NCI-H446 (cell line): ENCODE measurements at regions not wholly inside any gene's neighbourhood (a gene's known extent, or its start where the extent isn't known, plus 50 kb on each side); places are given as distances from the start of the nearest gene placed in this dataset.
"Not testable (repeated sequence)": the region's sequence is repeated elsewhere in the genome, so short reads cannot be mapped to it uniquely, and the experiment has no call there.

Source experiments
- DNase-seq, 2 experiments: peaks; one replicate each; lab custom pipeline; 2025; lab: John Stamatoyannopoulos, UW

DNA sequence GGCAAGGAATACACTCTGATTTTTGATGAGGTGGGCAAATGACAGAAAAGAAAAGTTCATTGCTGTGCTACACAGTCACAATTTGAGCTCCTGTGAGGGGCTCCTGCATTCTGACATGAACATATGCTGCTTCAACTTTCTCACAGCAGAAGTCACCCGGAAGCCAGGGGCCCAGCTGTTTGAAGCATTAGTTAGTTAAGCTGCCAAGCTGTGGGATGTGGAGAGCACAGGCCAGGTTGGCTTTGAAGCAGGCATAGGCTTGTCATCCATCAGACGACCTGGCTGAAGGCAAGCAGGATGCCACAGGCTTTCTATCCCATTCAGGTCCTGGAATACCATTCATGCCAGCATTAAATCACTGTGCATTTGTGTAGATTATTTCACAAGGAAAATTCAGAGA lies 63.1 kb downstream of the MTNR1B start:
- peak; percentile 54 to 81 for DNase-seq

DNA sequence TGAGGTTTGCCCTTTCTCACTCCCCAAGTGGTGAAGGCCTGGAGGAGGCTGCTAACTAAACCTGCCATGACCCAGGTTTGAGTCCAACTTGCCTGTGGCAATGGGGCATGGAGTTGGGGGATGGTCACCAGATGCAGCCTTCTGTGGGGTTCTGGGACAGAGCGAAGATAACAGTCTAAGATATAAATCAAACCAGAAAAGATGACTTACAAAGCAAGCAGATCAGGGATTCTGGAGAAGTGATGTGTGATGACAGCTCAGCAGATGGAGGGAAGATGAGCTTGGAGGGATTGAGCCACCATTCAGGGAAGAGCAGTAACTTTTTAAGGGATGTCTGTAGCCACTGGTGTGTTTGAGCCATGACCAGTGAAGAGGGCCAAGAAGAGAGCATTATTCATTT lies 63.6 kb downstream of the MTNR1B start:
- DNase-seq, result peak in 1 of 2 experiments; percentile 31

DNA sequence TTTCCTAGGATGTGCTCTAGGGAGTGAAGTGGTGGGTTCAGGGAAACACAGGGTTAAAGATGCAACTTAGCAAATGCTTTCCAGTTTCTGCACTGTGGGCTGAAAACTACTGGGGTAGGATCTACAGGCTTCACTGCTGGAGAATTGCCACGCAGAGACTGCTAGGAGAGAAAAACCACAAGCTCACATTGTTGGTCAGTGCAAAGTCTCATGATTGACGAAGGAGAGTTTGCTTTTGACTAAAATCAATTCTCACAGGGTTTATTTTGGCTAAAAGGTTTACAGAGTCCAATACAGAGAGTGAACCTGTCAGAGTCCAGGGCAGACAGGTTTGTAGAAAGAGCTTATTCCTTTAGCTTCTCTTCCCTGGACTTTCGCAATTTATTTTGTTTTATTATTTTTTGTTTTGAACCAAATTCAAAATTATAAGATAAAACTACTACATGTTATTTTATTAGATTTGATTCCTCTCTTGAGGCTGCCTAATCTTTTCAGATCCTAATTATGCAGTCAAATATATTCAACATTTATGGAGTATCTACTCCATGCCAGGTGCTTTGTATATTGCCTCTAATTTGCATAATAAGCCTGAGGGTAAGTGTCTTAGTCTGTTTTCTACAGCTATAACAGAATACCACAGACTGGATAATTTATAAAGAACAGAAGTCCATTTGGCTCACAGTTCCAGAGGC lies 64.7 kb downstream of the MTNR1B start:
- DNase-seq, result peak in 1 of 2 experiments; percentile 14

DNA sequence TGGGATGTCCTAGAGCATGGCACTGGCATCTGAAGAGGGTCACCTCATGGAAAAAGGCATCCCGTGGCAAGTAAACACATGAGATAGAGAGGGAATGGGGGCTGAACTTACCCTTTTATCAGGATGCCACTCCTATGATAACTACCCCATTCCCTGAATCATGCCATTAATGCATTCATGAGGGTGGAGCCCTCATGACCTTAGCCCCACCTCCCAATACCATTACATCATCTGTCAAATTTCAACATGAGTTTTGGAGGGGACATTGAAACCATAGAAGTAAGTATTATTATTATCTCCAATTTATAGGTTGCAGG lies 65.2 kb downstream of the MTNR1B start:
- no peak for DNase-seq

DNA sequence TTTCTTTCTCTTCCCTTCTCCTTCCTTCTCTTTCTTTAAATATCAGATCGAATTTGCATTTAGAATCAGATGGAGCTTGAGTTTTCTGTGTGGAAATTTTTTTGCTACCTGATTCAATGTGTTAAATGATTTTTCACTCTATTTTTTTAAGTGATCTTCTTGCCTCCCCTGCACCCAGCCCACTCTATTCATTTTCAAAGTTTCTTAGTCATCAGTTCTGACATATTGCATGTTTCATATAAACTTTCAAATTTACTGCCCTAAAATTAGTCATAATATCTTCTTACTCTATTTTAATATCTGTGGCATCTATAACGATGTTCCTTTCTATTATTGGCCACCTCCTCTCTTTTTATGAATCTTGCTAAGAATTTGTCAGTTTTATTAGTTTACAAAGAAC lies 69.1 kb downstream of the MTNR1B start:
- no peak for DNase-seq

GRCh38 chr11:93039531-93040240 lies 70.2 kb downstream of the MTNR1B start:
- no peak for DNase-seq

- DNase-seq, result no peak
Observed at GRCh38 chr11:93041682-93042081, 72.2 kb downstream of the MTNR1B start.

- not testable (repeated sequence) for DNase-seq
Observed at GRCh38 chr11:93043186-93043585, 73.7 kb downstream of the MTNR1B start.

DNA sequence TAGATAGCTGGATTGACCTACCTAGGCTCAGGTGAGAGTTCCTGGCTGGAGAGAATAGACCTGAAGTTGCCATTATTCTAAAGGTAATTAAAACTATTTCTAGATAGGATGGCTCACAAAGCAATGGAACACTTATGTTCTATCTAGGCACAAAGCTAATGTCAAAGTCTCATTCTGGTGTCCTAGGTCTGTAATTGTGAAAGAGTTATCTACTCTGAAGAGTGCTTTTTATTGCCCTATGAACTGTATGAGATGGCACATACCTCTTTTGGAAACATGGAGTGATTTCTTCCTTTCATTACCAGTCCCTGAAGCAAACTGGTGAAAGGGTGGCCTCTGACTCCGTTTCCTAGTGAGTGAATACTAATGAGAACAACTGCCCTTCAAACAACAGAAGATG lies 80.3 kb downstream of the MTNR1B start:
- no peak for DNase-seq

- DNase-seq, result no peak
Observed at GRCh38 chr11:93051186-93051585, 81.7 kb downstream of the MTNR1B start.

DNA sequence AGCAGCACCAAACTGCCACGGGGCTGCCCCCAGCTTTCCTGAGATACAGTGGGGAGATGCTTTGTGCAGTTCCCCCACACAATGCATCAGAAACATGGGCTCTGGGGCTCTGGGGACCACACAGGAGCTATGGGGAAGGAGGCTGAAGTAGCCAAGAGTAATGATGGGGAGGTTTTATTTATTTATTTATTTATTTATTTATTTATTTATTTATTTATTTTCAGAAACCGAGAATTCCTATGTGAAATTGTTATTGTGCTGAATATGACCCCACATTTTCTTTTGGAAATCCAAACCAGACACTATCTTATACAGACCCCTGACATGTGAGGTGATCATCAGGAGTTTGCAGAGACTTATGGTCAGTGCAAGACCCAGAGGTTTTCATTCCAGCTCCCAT lies 84.4 kb downstream of the MTNR1B start:
- DNase-seq, result no peak

GRCh38 chr11:93054279-93054678 lies 84.8 kb downstream of the MTNR1B start:
- DNase-seq, result no peak

GRCh38 chr11:93054881-93055280 lies 85.4 kb downstream of the MTNR1B start:
- peak in 1 of 2 experiments; percentile 52 for DNase-seq

DNA sequence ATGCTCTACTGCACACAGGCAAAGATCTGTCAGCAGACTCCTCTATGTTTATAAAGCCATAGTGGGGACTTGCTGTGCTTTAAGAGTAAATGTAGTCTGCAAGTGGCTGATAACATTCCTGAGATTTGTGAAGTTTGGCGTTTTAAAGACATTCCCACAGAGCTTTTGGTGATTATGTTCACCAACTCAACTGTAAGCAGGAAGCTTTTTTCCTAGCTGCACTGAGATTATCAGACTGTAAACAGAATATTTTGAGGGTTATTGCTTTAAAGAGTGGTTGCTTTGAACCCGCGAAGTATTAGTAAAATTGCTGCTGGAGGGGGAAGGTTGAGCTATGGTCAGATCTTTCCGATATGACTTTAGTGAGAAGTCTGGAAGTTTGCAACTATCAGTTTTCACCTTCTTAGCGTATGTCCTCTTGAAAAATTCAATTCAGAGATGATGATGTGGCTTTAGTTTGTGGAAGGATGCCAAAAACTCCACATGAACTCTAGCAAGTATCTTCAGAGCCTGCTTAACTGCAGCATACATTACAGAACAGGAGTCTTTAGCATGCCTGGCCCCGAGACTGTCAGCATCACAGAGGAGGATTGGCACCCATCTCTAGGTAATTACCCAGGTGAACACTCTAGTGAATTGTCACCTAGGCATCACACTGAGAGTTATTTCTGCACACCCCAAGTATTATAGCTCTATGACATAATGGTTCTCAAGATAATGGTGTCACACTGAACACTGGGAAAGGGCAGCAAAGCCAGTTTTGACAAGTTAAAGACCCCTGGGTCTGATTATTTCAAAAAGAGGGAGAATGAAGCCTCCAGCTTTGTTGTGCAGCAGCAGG lies 89.9 kb downstream of the MTNR1B start:
- peak; percentile 20 to 51 for DNase-seq

GRCh38 chr11:93063086-93063485 lies 93.6 kb downstream of the MTNR1B start:
- DNase-seq, result no peak

DNA sequence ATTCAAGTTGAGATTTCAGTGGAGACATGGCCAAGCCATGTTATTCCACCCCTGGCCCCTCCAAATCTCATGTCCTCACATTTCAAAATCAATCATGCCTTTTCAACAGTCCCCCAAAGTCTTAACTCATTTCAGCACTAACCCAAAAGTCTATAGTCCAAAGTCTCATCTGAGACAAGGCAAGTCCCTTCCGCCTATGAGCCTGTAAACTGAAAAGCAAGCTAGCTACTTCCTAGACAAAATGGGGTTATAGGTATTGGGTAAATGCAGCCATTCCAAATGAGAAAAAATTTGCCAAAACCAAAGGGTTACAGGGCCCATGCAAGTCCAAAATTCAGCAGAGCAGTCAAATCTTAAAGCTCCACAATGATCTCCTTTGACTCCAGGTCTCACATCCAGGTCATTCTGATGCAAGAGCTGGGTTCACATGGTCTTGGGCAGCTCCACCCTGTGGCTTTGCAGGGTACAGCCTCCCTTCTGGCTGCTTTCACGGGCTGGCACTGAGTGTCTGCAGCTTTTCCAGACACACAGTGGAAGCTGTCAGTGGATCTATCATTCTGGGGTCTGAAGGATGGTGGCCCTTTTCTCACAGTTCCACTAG lies 95.7 kb downstream of the MTNR1B start:
- not testable (repeated sequence) for DNase-seq

DNA sequence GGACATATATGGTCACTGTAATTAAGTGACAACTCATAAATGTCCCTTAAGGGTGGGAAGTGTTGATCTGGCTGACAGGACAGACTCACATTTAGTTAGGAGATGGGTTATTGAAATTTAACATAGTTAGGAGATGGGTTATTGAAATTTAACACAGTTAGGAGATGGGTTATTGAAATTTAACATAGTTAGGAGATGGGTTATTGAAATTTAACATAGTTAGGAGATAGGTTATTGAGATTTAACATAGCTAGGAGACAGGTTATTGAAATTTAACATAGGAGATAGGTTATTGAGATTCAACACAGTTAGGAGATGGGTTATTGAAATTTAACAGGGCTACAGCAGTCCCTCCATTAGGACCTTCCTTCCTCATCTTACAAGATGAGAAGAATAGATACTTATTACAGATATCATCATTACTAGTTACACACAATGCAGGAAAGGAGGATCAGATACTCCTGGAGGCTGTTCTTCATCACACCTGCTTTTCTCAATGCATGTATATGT lies 98.5 kb downstream of the MTNR1B start:
- DNase-seq, result no peak

- peak; percentile 22 to 27 for DNase-seq
Observed at GRCh38 chr11:93072229-93072914, 102.9 kb downstream of the MTNR1B start.

DNA sequence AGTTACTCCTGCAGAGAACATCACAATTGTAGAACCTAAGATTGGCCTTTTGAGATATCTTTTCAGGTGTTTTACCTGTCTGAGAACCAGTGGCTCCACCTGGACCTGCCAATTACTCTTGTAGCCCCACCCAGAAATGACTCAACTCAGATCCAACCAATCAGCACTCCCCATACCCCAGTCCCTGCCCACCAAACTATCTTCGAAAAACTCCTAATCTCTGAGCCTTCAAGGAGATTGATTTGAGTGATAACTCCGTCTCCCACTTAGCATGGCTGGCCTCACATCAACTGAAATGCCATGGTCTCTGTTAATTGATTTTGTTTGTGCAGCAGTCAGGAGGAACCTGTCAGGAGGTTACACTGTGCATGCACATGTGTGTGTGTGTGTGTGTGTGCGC lies 103.6 kb downstream of the MTNR1B start:
- DNase-seq, result no peak

DNA sequence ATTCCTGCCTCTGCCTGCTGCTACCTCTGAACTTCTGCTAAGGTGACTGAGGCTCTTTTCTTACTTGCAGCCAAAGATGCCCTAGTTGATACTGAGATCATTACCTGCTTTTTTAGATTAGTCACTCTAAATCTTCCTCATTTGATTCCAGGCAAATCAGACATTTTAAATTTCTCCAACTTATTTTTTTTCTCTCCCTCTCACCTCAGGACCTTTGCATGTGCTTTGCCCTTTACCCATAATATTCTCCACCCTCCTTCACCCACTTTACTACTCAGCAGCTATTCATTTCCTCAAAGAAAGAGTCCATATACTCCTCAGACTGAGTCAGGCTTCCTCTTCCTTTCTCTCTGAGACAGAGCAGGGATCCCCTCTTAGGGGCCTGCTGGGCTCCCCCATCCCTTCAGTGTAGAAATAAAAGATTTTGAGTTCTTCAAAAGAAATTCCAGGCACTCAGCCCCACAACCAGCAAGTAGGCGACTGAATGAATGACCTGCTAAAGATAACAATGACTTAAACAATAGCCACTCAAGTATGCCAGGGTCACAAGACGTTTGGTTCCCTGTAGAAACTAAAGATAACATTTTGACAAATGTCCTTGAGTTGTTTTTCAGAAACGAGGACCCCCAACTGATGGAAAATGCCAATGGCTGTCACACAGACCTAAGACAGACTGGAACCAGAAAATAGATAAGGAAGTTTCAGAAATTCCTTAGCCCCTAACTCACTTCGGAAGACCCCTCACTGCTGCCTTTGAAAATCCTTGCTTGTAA lies 104.2 kb downstream of the MTNR1B start:
- DNase-seq, result no peak

DNA sequence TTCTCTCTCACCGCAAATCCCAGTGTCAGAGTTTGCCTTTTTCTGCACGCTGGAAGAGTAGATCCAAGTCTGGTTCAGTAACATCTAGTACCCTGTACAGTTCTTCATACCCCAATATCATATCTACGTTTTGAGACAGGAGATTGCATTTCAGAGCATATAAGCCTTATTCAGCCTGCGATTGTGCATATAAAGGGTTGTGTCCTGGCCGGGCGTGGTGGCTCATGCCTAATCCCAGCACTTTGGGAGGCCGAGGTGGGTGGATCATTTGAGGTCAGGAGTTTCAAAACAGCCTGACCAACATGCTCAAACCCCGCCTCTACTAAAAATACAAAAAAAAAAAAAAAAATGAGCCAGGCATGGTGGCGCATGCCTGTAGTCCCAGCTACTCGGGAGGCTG lies 104.9 kb downstream of the MTNR1B start:
- no peak for DNase-seq
